Kidney glomerular epithelial cell (primary cell): ENCODE measurements at regions not wholly inside any gene's neighbourhood (a gene's known extent, or its start where the extent isn't known, plus 50 kb on each side); places are given as distances from the start of the nearest gene placed in this dataset.

Source experiments
- DNase-seq: peaks from one replicate; lab custom pipeline; 2025; lab: John Stamatoyannopoulos, UW

DNA sequence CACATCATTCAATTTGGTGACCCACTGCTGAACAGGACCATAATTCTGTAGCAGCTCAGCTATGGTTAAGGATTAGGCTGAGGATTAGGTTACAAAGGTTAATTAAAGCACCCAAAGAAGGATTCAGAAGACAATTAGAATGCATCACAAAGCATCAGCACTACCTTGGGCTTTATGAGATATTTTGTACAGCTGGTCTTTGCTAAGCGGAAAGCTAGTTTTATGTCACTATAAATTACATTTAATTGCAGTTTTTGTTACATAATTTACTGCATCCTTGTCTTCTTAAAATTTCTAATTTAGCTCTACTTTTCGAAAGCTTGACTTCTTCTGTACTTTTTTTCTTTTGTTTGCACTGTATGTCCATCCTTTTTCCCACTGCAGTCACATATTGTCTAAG is 711.5 kb downstream of the RPS29 start:
- DNase-seq = no peak

GRCh38 chr14:48857366-48857765 is 728.8 kb downstream of the RPS29 start:
- no peak for DNase-seq

DNA sequence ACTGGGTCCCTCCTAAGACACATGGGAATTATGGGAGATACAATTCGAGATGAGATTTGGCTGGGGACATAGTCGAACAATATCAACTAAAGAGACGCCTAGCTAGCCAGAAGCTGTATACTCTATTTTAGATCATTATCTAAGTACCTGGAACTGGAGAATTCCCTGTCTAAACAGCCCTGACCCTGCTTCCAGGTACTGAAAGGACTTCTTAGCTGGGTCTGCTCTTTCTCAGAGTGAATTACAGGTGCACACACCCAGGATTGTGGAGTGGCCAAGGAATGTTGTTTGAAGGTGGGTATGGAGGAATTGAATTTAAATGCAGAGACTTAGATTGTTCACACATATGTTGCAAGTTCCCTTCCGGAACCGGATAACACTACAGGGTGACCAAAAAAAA is 733.0 kb downstream of the RPS29 start:
- DNase-seq = no peak

- no peak for DNase-seq
These were observed 736.3 kb downstream of the RPS29 start for GRCh38 chr14:48849741-48850322.

- no peak for DNase-seq
These were observed 743.4 kb downstream of the RPS29 start for GRCh38 chr14:48842785-48843184.

DNA sequence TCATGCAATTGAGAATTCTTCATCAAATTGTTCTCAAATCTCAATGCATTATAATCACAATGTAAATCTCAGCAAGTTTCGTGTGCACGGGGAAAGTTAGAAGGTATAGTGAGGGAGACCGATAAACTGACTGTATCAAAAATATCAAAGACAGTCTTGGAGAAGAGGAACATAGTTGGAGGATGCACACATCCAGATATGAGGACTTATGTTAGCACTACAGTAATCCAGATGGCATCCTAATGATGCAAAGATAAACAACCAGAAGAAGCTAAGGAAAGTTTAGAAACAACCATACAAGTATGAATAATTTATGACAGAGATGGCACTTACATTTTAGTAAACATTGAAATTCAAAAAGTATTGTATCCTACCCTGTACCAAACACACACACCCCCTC is 760.1 kb downstream of the RPS29 start:
- DNase-seq = no peak

GRCh38 chr14:48814562-48814961 is 771.6 kb downstream of the RPS29 start:
- no peak for DNase-seq

DNA sequence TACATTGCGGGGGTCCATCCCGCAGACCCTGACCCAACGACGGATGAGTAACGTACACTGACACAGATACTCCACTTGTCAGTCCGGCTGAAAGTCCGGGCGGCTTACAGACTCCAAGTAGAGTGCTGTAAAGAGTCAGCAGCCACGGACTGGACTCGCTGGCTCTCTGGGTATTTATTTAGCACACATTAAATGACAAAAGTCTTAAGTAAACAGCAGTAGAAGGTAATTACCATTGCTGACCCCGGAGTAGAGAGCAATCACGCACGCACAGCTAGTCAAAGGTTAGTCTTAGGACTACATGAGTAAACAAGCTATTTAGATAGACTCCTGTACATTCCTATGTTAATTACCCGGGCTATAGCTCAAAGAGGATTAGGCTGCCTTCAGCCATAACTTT is 780.9 kb downstream of the RPS29 start:
- DNase-seq = no peak

DNA sequence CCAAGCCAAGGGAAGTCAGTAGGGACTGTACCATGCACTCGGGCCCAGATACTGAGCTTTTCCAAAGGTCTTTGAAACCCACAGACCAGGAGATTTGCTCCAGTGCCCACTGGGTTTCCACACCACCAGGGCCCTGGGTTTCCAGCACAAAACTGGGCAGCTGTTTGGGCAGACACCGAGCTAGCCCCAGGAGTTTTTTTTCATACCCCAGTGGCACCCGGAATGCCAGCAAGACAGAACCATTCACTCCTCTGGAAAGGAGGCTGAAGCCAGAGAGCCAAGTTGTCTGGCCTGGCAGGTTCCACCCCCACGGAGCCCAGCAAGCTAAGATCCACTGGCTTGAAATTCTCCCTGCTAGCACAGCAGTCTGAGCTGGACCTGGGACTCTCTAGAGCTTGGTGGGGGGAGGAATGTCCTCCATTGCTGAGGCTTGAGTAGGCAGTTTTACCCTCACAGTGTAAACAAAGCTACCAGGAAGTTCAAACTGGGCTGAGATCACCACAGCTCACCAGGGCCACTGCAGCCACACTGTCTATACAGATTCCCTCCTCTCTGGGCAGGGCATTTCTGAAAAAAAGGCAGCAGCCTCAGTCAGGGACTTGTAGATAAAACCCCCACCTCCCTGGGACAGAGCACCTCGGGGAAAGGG is 793.7 kb downstream of the RPS29 start:
- DNase-seq = no peak

GRCh38 chr14:48788771-48789170 is 797.4 kb downstream of the RPS29 start:
- no peak for DNase-seq

GRCh38 chr14:48786498-48786897 is 799.7 kb downstream of the RPS29 start:
- no peak for DNase-seq

GRCh38 chr14:48771717-48772116 is 814.5 kb downstream of the RPS29 start:
- no peak for DNase-seq

GRCh38 chr14:48751293-48751692 is 834.9 kb downstream of the RPS29 start:
- DNase-seq = no peak

DNA sequence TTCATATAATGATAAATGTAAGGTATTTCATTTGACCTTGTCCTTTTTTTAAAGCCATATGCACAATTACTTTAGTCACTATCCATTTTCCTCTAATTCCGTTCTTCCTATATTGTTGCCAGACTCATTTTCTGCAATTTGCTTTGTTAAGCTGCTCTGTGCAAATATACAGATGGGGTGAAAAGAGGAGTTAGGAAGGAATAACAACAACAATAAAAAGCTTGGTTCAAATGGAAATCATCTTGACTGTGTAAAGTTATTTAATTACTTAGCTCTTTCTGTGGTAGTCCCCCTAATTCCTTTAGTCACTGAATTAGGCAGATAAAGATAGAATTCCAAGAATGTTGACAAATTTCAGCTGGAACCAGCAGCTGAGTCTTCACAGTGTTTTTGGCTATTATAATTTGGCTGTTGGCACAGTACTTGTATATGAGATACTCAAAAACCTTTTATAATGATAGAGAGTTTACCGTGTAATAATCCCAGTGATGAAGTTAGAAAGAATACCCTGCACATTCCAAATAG is 838.0 kb downstream of the RPS29 start:
- no peak for DNase-seq

DNA sequence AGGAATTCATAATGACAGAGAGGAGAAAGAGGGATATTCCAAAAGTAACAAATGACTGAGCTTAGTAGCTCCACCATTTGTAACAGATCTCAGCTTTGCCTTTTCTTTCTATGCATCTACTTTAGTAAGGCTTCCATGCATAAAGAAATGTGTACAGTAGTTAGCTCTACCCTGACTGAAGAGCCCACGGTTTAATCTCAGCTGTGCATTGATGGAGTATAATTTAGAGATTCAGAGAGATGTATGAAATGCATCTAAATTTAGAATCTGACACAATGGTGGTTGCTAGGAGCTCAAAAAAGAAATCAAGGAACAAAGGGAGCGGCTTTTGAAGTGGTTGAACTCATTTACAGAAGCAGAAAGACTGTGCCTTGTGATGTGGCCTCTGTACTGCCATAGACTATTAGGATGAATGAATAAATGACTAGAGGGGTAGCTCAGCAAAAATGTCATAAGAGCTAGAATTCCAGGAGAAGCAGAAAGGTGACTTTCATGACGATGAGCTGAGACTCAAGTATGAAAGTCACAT is 838.6 kb downstream of the RPS29 start:
- no peak for DNase-seq

DNA sequence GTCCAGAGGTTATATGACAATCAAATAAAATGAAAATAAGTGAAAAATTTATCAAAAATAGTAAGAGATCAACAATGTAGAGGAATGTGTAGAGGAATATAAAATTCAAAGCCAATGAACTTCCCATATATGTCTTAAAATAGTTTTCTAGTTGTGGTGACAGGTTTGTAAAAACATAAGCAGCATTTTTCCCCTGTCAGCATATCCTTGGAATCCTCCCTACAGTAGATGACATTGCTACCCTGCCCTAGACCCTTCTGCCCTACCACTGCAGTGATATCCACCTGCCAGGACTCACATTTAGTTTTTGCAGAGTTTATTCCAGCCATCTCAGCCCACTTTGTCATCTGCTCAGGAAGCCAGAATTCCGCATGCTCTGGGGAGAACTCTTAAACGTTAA is 842.0 kb downstream of the RPS29 start:
- no peak for DNase-seq

DNA sequence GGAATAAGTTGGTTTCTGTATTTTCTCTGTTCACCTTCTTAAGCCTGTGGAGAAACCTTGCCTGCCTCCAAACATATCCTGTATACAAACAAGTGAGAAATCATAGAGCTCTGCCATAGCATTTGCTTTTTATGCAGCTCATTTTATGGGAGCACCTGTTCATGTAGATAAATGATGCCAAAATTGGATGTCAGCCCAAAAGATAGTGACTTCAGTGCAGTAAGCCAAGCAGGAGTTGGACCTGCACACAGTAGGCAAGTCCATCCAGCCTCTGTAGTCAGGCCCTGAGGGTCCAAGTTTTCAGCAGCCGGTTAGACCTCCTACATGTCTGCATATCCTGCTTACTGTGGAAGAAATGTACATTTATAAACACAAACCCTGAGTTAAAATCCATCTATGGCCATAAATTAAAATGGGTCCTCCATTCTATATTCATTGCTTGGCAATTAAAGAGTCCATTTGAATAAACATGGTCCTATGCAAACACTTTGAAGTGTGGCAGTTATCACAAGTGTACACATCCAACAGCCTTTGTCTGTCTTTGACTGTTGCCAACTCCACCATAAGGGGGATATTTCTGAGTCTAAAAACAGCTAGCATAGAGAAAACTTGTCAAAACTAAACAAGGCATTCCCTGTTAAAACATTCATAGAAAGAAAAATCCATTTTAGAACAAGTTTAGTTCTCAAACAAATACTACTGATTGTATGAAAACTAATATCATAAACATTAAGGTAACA is 847.8 kb downstream of the RPS29 start:
- no peak for DNase-seq

- no peak for DNase-seq
These were observed 850.6 kb downstream of the RPS29 start for GRCh38 chr14:48735607-48736006.

GRCh38 chr14:48731260-48731659 is 854.9 kb downstream of the RPS29 start:
- DNase-seq = no peak

GRCh38 chr14:48726080-48726642 is 860.0 kb downstream of the RPS29 start:
- DNase-seq = no peak

DNA sequence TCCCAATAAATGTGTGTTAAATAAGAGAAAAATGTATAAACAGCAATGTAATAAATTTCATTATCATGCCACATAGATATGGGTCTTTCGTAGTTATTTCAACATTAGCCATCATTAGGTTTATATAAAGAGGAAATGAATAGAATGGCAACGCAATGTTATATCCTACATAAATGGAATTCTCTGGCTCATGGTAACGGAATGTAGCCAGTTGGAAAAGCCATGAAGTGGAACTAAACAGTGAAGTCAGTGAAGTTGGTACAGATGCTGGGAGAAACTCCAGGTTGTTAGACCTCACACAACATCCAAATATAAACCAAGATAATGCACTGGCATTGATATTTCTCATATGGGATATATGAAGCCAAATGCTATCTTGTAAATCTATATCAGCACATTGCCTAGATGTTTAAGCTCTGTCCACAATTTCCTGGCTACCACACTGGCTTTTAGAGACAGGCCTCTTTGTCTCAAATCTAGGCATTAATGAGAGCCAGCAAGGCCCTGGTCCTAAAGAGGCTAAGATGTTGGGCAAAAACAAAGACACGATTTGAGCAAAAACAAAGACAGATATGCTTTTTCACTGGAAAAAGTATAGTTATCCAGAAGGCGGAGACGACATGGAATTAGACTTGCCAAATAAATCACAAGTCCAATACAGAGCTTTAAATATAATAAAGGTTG is 861.0 kb downstream of the RPS29 start:
- DNase-seq = no peak

DNA sequence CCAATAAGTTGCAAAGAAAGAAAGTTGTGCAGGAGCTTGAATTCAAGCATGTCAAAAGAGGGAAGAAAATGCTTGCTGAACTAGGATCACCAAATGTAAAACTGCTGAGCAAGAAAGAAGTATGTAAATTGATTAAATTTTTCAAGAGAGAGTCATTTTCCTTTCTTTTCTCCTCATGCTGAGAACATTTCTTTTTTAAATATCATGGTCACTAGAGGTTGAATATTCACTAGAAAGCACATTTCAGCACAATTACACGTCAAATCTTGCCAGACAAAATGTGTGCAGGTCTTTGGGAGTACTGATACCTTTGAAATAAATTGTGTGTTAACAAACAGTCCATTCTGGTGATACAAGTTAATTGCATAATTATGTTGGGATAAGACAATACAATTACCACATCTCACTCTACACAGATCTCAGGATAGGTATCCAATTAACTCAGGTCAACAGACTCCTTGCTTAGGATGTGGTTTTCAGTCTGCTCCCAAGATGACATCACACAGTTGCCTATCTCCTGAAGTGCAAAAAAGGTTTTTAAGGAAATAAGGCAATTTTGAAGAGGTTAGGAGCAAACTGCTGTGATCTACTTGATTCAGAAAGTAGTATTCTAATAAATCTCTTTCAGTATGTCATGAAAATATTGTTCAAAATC is 862.2 kb downstream of the RPS29 start:
- DNase-seq = no peak
